CD4-positive, alpha-beta T cell (primary cell): ENCODE measurements at regions not wholly inside any gene's neighbourhood (a gene's known extent, or its start where the extent isn't known, plus 50 kb on each side); places are given as distances from the start of the nearest gene placed in this dataset.

Source experiments
- ATAC-seq: fragments of 200-7000 bp; cut with Tn5 transposase; one replicate; pipeline ENCODE4 v1.10.0; 2022; ENCODE audit warnings: mild to moderate bottlenecking; ENCODE audit not compliant: poor library complexity
- CTCF ChIA-PET: fragments of 350-600 bp; sonication (Branson Sonifier 250); formaldehyde crosslinking; loops from one replicate; lab custom pipeline; 2021; ENCODE audit warnings: antibody characterized with exemption, inconsistent platforms; lab: Charles Lee
- POLR2A ChIA-PET: fragments of 350-600 bp; sonication (Branson Sonifier 250); formaldehyde crosslinking; loops from one replicate; lab custom pipeline; 2021; ENCODE audit warnings: antibody characterized with exemption, inconsistent platforms; lab: Charles Lee
- DNase-seq, 14 experiments: peaks; one replicate each; pipeline ENCODE4 v3.0.0-alpha.2; 2013 to 2020; ENCODE audit warnings: mixed read lengths in 2 of 14
- H3K27ac ChIP-seq, 2 donors: one replicate each; pipeline versions ENCODE4 v1.5.1 to v1.7.0; 2013; ENCODE audit warnings: low read length in 2 of 2, low read depth in 1 of 2, mild to moderate bottlenecking in 1 of 2
- H3K27me3 ChIP-seq, 2 experiments: 1 replicate in 1 of 2; 2 replicates in 1 of 2; pipeline versions ENCODE4 v1.6.1 to v1.7.0; 2013; ENCODE audit warnings: low read length in 2 of 2, control low read depth in 1 of 2, mild to moderate bottlenecking in 1 of 2, moderate library complexity in 1 of 2; ENCODE audit not compliant: insufficient read depth in 2 of 2, control insufficient read depth in 1 of 2
- H3K36me3 ChIP-seq: one replicate; pipeline ENCODE4 v1.6.1; 2013; ENCODE audit warnings: low read length, control low read depth; ENCODE audit not compliant: insufficient read depth
- H3K4me1 ChIP-seq: one replicate; pipeline ENCODE4 v1.6.1; 2013; ENCODE audit warnings: low read length, control low read depth; ENCODE audit not compliant: insufficient read depth
- H3K4me3 ChIP-seq: one replicate; pipeline ENCODE4 v1.5.1; 2013; ENCODE audit warnings: mild to moderate bottlenecking, low read length, moderate library complexity
- H3K9me3 ChIP-seq, 2 experiments: 1 replicate in 1 of 2; 2 replicates in 1 of 2; pipeline versions ENCODE4 v1.6.1 to v1.7.0; 2013; ENCODE audit warnings: low read length in 2 of 2, mild to moderate bottlenecking in 2 of 2, control low read depth in 1 of 2, moderate library complexity in 1 of 2; ENCODE audit not compliant: control insufficient read depth in 1 of 2, insufficient read depth in 1 of 2
- H3K27ac Mint-ChIP-seq: one replicate; pipeline ENCODE4 v1.8.0; 2020; ENCODE audit warnings: mixed read lengths
- H3K27me3 Mint-ChIP-seq: one replicate; pipeline ENCODE4 v1.8.0; 2021; ENCODE audit warnings: mixed read lengths
- H3K36me3 Mint-ChIP-seq: one replicate; pipeline ENCODE4 v1.8.0; 2021; ENCODE audit warnings: low read depth, mixed read lengths
- H3K4me1 Mint-ChIP-seq: one replicate; pipeline ENCODE4 v1.8.0; 2021; ENCODE audit warnings: low read depth, mixed read lengths
- H3K4me3 Mint-ChIP-seq: one replicate; pipeline ENCODE4 v1.8.0; 2020; ENCODE audit warnings: mild to moderate bottlenecking, mixed read lengths
- H3K9me3 Mint-ChIP-seq: one replicate; pipeline ENCODE4 v1.8.0; 2020; ENCODE audit warnings: mixed read lengths
- intact Hi-C, 2 experiments: fragments of 100-400 bp; cut with DNase I in 1 of 2; cut with micrococcal nuclease in 1 of 2; formaldehyde crosslinking; loops; one replicate each; pipeline versions ENCODE4 v1.15.1 to v1.9.0; 2023 to 2025; cut with DNase I, micrococcal nuclease
- TF ChIP-seq, protein P1 (sequence below): fragments of 200-600 bp; IDR thresholded peaks from one replicate; pipeline ENCODE4 v1.8.0; 2022; ENCODE audit warnings: antibody characterized with exemption, mild to moderate bottlenecking

DNA sequence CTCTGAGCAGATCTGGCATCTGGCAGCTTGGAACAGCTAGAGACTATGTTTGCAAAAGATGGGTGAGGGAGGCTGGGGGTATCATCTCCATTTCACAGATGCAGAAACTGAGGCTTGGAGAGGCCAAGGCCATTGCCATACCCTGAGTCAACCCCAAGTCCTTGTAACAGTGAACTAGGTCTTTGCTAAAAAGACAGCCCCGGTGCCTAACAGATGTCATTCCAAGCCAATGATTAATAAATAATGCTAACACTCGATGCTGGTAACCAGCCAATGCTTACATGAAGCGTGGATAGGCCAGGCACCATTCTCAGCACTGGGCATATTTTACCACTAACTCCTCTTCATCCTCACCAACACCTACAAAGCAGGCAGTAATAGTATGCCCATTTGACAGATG, 164.0 kb downstream of the MN1 start:
- Histone ChIP-seq H3K36me3 (no peaks in the 10 kb centered on the region), H3K4me3 (no peak overlapping the region), H3K9me3 (peaks cover 0 to 11% of the 10 kb centered on the region in 2 experiments), H3K27ac (no peak overlapping the region), H3K27me3 (peaks cover 0 to 3% of the 10 kb centered on the region in 2 experiments), H3K4me1 (no peaks in the 10 kb centered on the region)
- H3K9me3 Mint-ChIP-seq = no peaks in the 10 kb centered on the region
- TF ChIP-seq, protein P1, sequence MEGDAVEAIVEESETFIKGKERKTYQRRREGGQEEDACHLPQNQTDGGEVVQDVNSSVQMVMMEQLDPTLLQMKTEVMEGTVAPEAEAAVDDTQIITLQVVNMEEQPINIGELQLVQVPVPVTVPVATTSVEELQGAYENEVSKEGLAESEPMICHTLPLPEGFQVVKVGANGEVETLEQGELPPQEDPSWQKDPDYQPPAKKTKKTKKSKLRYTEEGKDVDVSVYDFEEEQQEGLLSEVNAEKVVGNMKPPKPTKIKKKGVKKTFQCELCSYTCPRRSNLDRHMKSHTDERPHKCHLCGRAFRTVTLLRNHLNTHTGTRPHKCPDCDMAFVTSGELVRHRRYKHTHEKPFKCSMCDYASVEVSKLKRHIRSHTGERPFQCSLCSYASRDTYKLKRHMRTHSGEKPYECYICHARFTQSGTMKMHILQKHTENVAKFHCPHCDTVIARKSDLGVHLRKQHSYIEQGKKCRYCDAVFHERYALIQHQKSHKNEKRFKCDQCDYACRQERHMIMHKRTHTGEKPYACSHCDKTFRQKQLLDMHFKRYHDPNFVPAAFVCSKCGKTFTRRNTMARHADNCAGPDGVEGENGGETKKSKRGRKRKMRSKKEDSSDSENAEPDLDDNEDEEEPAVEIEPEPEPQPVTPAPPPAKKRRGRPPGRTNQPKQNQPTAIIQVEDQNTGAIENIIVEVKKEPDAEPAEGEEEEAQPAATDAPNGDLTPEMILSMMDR = no peak
- no peak overlapping the region for H3K27ac Mint-ChIP-seq
- H3K4me1 Mint-ChIP-seq = no peaks in the 10 kb centered on the region
- intact Hi-C loops = no loop called here
- peaks cover 20% of the 10 kb centered on the region for H3K27me3 Mint-ChIP-seq
- ChIA-PET POLR2A (no interaction called here), CTCF (no interaction called here)
- ATAC-seq (no peak), DNase-seq (no peak)
- H3K4me3 Mint-ChIP-seq = no peak overlapping the region
- no peaks in the 10 kb centered on the region for H3K36me3 Mint-ChIP-seq

- POLR2A ChIA-PET = no interaction called here
- Histone ChIP-seq H3K9me3 (peaks cover 0 to 4% of the 10 kb centered on the region in 2 experiments), H3K27ac (no peak overlapping the region), H3K27me3 (peaks cover 0 to 3% of the 10 kb centered on the region in 2 experiments), H3K4me1 (no peaks in the 10 kb centered on the region), H3K4me3 (no peak overlapping the region), H3K36me3 (no peaks in the 10 kb centered on the region)
- TF ChIP-seq, protein P1 = no peak
- no peak overlapping the region for H3K27ac Mint-ChIP-seq
- DNase-seq (no peak), ATAC-seq (no peak)
- peaks cover 17% of the 10 kb centered on the region for H3K27me3 Mint-ChIP-seq
- H3K4me1 Mint-ChIP-seq = no peaks in the 10 kb centered on the region
- CTCF ChIA-PET = no interaction called here
- no peaks in the 10 kb centered on the region for H3K9me3 Mint-ChIP-seq
- H3K36me3 Mint-ChIP-seq = no peaks in the 10 kb centered on the region
- no peak overlapping the region for H3K4me3 Mint-ChIP-seq
- intact Hi-C loops = no loop called here
Observed at GRCh38 chr22:27638329-27639233, 163.0 kb downstream of the MN1 start.

DNA sequence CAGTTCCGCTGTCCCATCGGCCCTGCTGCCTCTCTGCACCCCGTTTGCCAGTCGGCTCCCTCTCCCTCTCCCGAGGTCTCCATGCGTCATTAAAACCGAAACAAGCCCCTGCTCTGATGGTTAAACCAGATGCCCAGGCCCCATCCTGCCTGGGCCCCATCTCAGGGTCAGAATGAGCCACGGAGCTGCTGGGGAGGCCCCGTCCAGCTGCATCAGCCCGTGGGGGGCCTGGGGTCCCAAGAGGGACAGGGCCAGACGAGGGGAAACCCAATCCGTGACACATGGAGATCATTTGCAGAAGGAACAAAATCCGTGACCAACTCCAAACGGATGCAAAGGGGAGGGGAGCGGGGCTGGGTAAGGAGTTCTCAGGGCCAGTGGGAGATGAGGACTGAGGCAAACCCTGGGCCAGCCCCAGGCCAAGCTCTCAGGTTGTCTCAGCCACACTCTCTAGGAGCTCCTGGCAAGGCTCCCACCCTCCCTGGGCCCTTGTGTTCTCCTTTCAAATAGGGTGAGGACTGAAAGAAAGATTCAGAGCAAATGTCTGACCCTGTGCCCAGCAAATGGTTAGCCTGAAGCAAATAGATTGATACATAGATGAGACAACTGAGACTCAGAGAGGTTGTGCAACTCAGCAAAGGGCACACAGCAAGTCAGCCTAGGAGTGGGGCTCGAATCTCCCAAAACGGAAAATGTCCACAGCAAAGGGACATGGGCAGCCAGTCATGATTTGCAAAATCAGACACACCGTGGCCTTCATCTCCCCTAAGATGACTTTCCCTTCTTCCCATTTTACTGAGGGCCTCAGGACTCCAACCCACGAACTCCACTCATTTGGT, 162.1 kb downstream of the MN1 start:
- no peaks in the 10 kb centered on the region for H3K4me1 Mint-ChIP-seq
- ATAC-seq = no peak
- DNase-seq = no peak
- no peaks in the 10 kb centered on the region for H3K9me3 Mint-ChIP-seq
- ChIA-PET CTCF (no interaction called here), POLR2A (no interaction called here)
- peaks cover 10% of the 10 kb centered on the region for H3K27me3 Mint-ChIP-seq
- Histone ChIP-seq H3K4me3 (no peak overlapping the region), H3K27me3 (peaks cover 0 to 3% of the 10 kb centered on the region in 2 experiments), H3K9me3 (peaks cover 0 to 4% of the 10 kb centered on the region in 2 experiments), H3K27ac (no peak overlapping the region), H3K36me3 (no peaks in the 10 kb centered on the region), H3K4me1 (no peaks in the 10 kb centered on the region)
- H3K36me3 Mint-ChIP-seq = no peaks in the 10 kb centered on the region
- intact Hi-C loops = no loop called here
- no peak overlapping the region for H3K27ac Mint-ChIP-seq
- no peak overlapping the region for H3K4me3 Mint-ChIP-seq
- TF ChIP-seq, protein P1 = no peak
